Superior temporal gyrus (tissue), 1 donor: ENCODE measurements at regions not wholly inside any gene's neighbourhood (a gene's known extent, or its start where the extent isn't known, plus 50 kb on each side); places are given as distances from the start of the nearest gene placed in this dataset.
"Not testable (repeated sequence)": the region's sequence is repeated elsewhere in the genome, so short reads cannot be mapped to it uniquely, and the experiment has no call there.

Experiments used
- DNase-seq: peaks from one replicate; pipeline ENCODE4 v3.0.0-alpha.2; 2016; ENCODE audit errors: extremely low spot score

- not testable (repeated sequence) for DNase-seq
These were observed 56.3 kb upstream of the DHRS4 start for GRCh38 chr14:23897291-23897690.

GRCh38 chr14:23898359-23898758 lies 55.2 kb upstream of the DHRS4 start:
- not testable (repeated sequence) for DNase-seq

- no peak for DNase-seq
These were observed 53.8 kb upstream of the DHRS4 start for GRCh38 chr14:23899788-23900187.

- no peak for DNase-seq
These were observed 50.1 kb upstream of the DHRS4 start for GRCh38 chr14:23903442-23903841.
